Endothelial cell of umbilical vein (primary cell): ENCODE measurements at regions not wholly inside any gene's neighbourhood (a gene's known extent, or its start where the extent isn't known, plus 50 kb on each side); places are given as distances from the start of the nearest gene placed in this dataset.

ENCODE experiments used
- BruUV-seq: library from RNA; stranded (reverse); fragments of 400-500 nt; replicated peaks from 2 replicates; lab custom pipeline; 2021; lab: Mats Ljungman, UMichigan
- CTCF ChIA-PET: fragments of 300-600, 350-600 bp; sonication (Branson Sonifier 250); formaldehyde crosslinking; loops from one replicate; lab custom pipeline; 2021; ENCODE audit warnings: antibody characterized with exemption, inconsistent platforms; lab: Charles Lee
- POLR2A ChIA-PET: fragments of 300-600, 350-600 bp; sonication (Branson Sonifier 250); formaldehyde crosslinking; loops from one replicate; lab custom pipeline; 2021; ENCODE audit warnings: antibody characterized with exemption, inconsistent platforms; lab: Charles Lee
- DNase-seq: peaks from one replicate; pipeline ENCODE4 v3.0.0-alpha.2; 2011; ENCODE audit warnings: low read depth, low spot score
- FAIRE-seq: peaks from 2 replicates; lab custom pipeline; 2011; peaks lifted over from hg19 to GRCh38; lab: Jason Lieb, UNC
- H2AFZ ChIP-seq: 2 replicates; pipeline ENCODE4 v1.6.0; 2012; ENCODE audit warnings: low read depth, low read length, control low read depth, inconsistent platforms
- H3K27ac ChIP-seq: 2 replicates; pipeline ENCODE4 v1.5.1; 2011; ENCODE audit warnings: low read depth, mild to moderate bottlenecking, control low read depth, low read length, moderate library complexity; ENCODE audit not compliant: insufficient read depth
- H3K27me3 ChIP-seq, 2 experiments: 2 replicates each; pipeline versions ENCODE4 v1.6.0 to v1.6.1; 2011; ENCODE audit warnings: low read length in 2 of 2, mixed read lengths in 1 of 2; ENCODE audit not compliant: control insufficient read depth in 2 of 2, insufficient read depth in 2 of 2
- H3K36me3 ChIP-seq, 2 experiments: 2 replicates in 1 of 2; 3 replicates in 1 of 2; pipeline ENCODE4 v1.5.1; 2011; ENCODE audit warnings: low read length in 2 of 2, mild to moderate bottlenecking in 1 of 2, moderate library complexity in 1 of 2; ENCODE audit not compliant: control insufficient read depth in 2 of 2, insufficient read depth in 2 of 2; ENCODE audit errors: extremely low read depth in 1 of 2
- H3K4me1 ChIP-seq: 3 replicates; pipeline ENCODE4 v1.5.1; 2011; ENCODE audit warnings: mild to moderate bottlenecking, low read length; ENCODE audit not compliant: control insufficient read depth, insufficient read depth; ENCODE audit errors: extremely low read depth
- H3K4me2 ChIP-seq: 2 replicates; pipeline ENCODE4 v1.6.1; 2011; ENCODE audit warnings: low read length, control low read depth, mixed read lengths; ENCODE audit not compliant: insufficient read depth
- H3K4me3 ChIP-seq, 3 experiments: fragments of 200-600 bp in 1 of 3; sonication (generic), shearing (Covaris generic) in 1 of 3; replicated peaks in 1 of 3; 2 replicates each; pipeline ENCODE4 v1.5.1; 2011 to 2016; ENCODE audit warnings: control low read depth in 3 of 3, low read length in 3 of 3, mild to moderate bottlenecking in 2 of 3, inconsistent platforms in 1 of 3, low read depth in 1 of 3, moderate library complexity in 1 of 3; ENCODE audit not compliant: insufficient read depth in 1 of 3
- H3K79me2 ChIP-seq: 2 replicates; pipeline ENCODE4 v1.6.0; 2012; ENCODE audit warnings: low read length, inconsistent platforms; ENCODE audit not compliant: control insufficient read depth, insufficient read depth
- H3K9ac ChIP-seq: replicated peaks from 2 replicates; pipeline ENCODE3; 2011; ENCODE audit warnings: low read length, control low read depth; ENCODE audit not compliant: insufficient read depth; ENCODE audit errors: extremely low read depth
- H3K9me1 ChIP-seq: replicated peaks from 3 replicates; pipeline ENCODE4 v1.6.0; 2011; ENCODE audit warnings: mild to moderate bottlenecking, low read length; ENCODE audit not compliant: control insufficient read depth, insufficient read depth; ENCODE audit errors: extremely low read depth
- H3K9me3 ChIP-seq: replicated peaks from 2 replicates; pipeline ENCODE4 v1.5.1; 2012; ENCODE audit warnings: low read length, inconsistent platforms; ENCODE audit not compliant: control insufficient read depth, insufficient read depth
- H4K20me1 ChIP-seq: replicated peaks from 2 replicates; pipeline ENCODE3; 2011; ENCODE audit warnings: mild to moderate bottlenecking, low read length; ENCODE audit not compliant: control insufficient read depth, insufficient read depth; ENCODE audit errors: extremely low read depth
- CTCF ChIP-seq, 2 donors: IDR thresholded peaks; 1 replicate in 1 of 2; 2 replicates in 1 of 2; pipeline ENCODE4 v1.5.1; 2011; ENCODE audit warnings: low read length in 2 of 2, mild to moderate bottlenecking in 2 of 2, moderate library complexity in 2 of 2, control low read depth in 1 of 2, inconsistent platforms in 1 of 2, low read depth in 1 of 2; ENCODE audit not compliant: insufficient read depth in 1 of 2; ENCODE audit errors: extremely low read depth in 1 of 2
- EZH2 ChIP-seq: IDR thresholded peaks from 2 replicates; pipeline ENCODE4 v1.6.1; 2012; ENCODE audit warnings: borderline replicate concordance, low read depth, mild to moderate bottlenecking, moderate library complexity, low read length, inconsistent platforms; ENCODE audit not compliant: severe bottlenecking
- FOS ChIP-seq: IDR thresholded peaks from 2 replicates; pipeline ENCODE4 v1.6.1; 2011; ENCODE audit warnings: mild to moderate bottlenecking, low read length, moderate library complexity, borderline replicate concordance; ENCODE audit not compliant: insufficient read depth
- GATA2 ChIP-seq: IDR thresholded peaks from 2 replicates; pipeline ENCODE4 v1.7.0; 2011; ENCODE audit warnings: low read depth, mild to moderate bottlenecking, moderate library complexity, mixed read lengths, low read length; ENCODE audit not compliant: insufficient read length, insufficient read depth
- JUN ChIP-seq: IDR thresholded peaks from 2 replicates; pipeline ENCODE4 v1.6.1; 2011; ENCODE audit warnings: borderline replicate concordance, low read depth; ENCODE audit not compliant: insufficient read length, insufficient read depth
- MAX ChIP-seq: IDR thresholded peaks from 2 replicates; pipeline ENCODE4 v1.6.1; 2011; ENCODE audit not compliant: insufficient read depth, insufficient read length
- MYC ChIP-seq: IDR thresholded peaks from one replicate; pipeline ENCODE4 v1.6.1; 2011; ENCODE audit warnings: mild to moderate bottlenecking, low read depth, low read length
- POLR2A ChIP-seq: IDR thresholded peaks from 2 replicates; pipeline ENCODE4 v1.6.1; 2012; ENCODE audit warnings: low read depth, mild to moderate bottlenecking, control low read depth, low read length
- POLR2AphosphoS5 ChIP-seq: IDR thresholded peaks from 2 replicates; pipeline ENCODE4 v1.6.1; 2012; ENCODE audit warnings: low read depth, mild to moderate bottlenecking, control low read depth, low read length, moderate library complexity; ENCODE audit not compliant: insufficient read depth
- dilution Hi-C: fragments of 300-500 bp; cut with MboI; formaldehyde crosslinking; loops from one replicate; pipeline ENCODE4 v1.15.0; 2019; ENCODE audit warnings: low sequenced_read_pairs; ENCODE audit not compliant: extremely low pct_ligation_motif_present
- intact Hi-C: fragments of 100-400 bp; cut with micrococcal nuclease; formaldehyde crosslinking; loops from one replicate; pipeline ENCODE4 v1.10.0; 2022

GRCh38 chr11:100629671-100630070 is 57.4 kb upstream of the ARHGAP42 start:
- H3K9me1 ChIP-seq = no peaks in the 10 kb centered on the region
- H3K4me3 ChIP-seq = no peak overlapping the region
- H3K27ac ChIP-seq = no peak overlapping the region
- peaks cover 9% of the 10 kb centered on the region for H3K4me1 ChIP-seq
- no peak overlapping the region for H3K4me2 ChIP-seq
- dilution Hi-C loops = no loop called here
- no TSS peak for BruUV-seq
- H3K27me3 ChIP-seq = no peaks in the 10 kb centered on the region
- no peaks in the 10 kb centered on the region for H3K36me3 ChIP-seq
- ChIA-PET CTCF (interaction anchor here (0.9 kb wide), 1 partner anchor 53 kb away, joined by 3 read pairs; no protein-coding TSS in a partner anchor), POLR2A (no interaction called here)
- TF ChIP-seq MYC (no peak), POLR2A (no peak), GATA2 (no peak), POLR2AphosphoS5 (no peak), MAX (no peak), CTCF (IDR thresholded peaks at IDR 0.05; ENCODE audit: extremely low read depth in 1 of 2, insufficient read depth in 1 of 2, low read depth in 1 of 2, low read length in 2 of 2) (no peak), EZH2 (no peak), FOS (no peak), JUN (no peak)
- H3K9me3 ChIP-seq = no peaks in the 10 kb centered on the region
- no peaks in the 10 kb centered on the region for H3K79me2 ChIP-seq
- no peak overlapping the region for H3K9ac ChIP-seq
- no peaks in the 10 kb centered on the region for H4K20me1 ChIP-seq
- intact Hi-C loops = no loop called here
- FAIRE-seq (no peak), DNase-seq (no peak)
- no peak overlapping the region for H2AFZ ChIP-seq
